ENCODE measurements at regions not wholly inside any gene's neighbourhood (a gene's known extent, or its start where the extent isn't known, plus 50 kb on each side); places are given as distances from the start of the nearest gene placed in this dataset.
A peak's percentile ranks its signal among the peaks of the same experiment; 100 is the strongest.

GRCh38 chr13:106657104-106657503, 89.2 kb upstream of the ARGLU1 start:
- H3K9me2 ChIP-seq: no peaks in the 10 kb centered on the region
- H3K4me1 ChIP-seq (ENCODE audit: control insufficient read depth in 1 of 2, insufficient read depth in 2 of 2, low read depth in 1 of 2, low read length in 1 of 2): peaks cover 0 to 3% of the 10 kb centered on the region in 2 experiments; a peak in 2 of 4 replicates
- DNase-seq: peak; percentile 16
- H3K9ac ChIP-seq: no peak overlapping the region
- ChIA-PET POLR2A (no interaction called here), CTCF (no interaction called here)
- H3K27me3 ChIP-seq (ENCODE audit: insufficient read depth): no peaks in the 10 kb centered on the region
- no peak overlapping the region for H3K4me2 ChIP-seq
- no peaks in the 10 kb centered on the region for H4K20me1 ChIP-seq (ENCODE audit: insufficient read depth)
- H3K27ac ChIP-seq (ENCODE audit: low read depth in 2 of 2, low read length in 1 of 2): no peak overlapping the region
- WGBS (ENCODE audit: low lambda C conversion rate): 3% methylated on average over 3 of the region's 3 CpGs
- no peaks in the 10 kb centered on the region for H3K9me3 ChIP-seq
- no peaks in the 10 kb centered on the region for H3K36me3 ChIP-seq (replicated peaks in 1 of 2; ENCODE audit: control insufficient read depth in 1 of 2, insufficient read depth in 2 of 2, low read length in 1 of 2)
- H3K79me2 ChIP-seq (ENCODE audit: insufficient read depth): no peaks in the 10 kb centered on the region
- H3K4me3 ChIP-seq (ENCODE audit: low read depth in 2 of 2, low read length in 1 of 2): no peak overlapping the region
- TF ChIP-seq RXRA (IDR thresholded peaks at IDR 0.05; ENCODE audit: borderline replicate concordance, low read depth) (no peak), MEF2A (IDR thresholded peaks at IDR 0.05; ENCODE audit: borderline replicate concordance, low read depth) (no peak), RAD21 (IDR thresholded peaks at IDR 0.05; ENCODE audit: low read length) (no peak), YY1 (IDR thresholded peaks at IDR 0.05; ENCODE audit: low read depth) (no peak), TCF12 (IDR thresholded peaks at IDR 0.05) (no peak), RCOR1 (IDR thresholded peaks at IDR 0.05; ENCODE audit: low read length) (peak; percentile 62; the same call in 1 of the 2 replicates), ZBTB33 (IDR thresholded peaks at IDR 0.05; ENCODE audit: borderline replicate concordance, low read depth) (no peak), POLR2AphosphoS5 (IDR thresholded peaks at IDR 0.05; ENCODE audit: low read depth, low read length) (no peak), MAX (IDR thresholded peaks at IDR 0.05; ENCODE audit: low read depth) (no peak), NFIC (IDR thresholded peaks at IDR 0.05; ENCODE audit: borderline replicate concordance) (no peak), GATA2 (CRISPR knock-in tag; IDR thresholded peaks at IDR 0.05) (peak; percentile 59; the same call in 1 of the 2 replicates), USF2 (IDR thresholded peaks at IDR 0.05; ENCODE audit: borderline replicate concordance, low read depth, low read length) (no peak), SMC3 (IDR thresholded peaks at IDR 0.05; ENCODE audit: low read depth, low read length) (no peak), GABPA (IDR thresholded peaks at IDR 0.05; ENCODE audit: low read depth) (no peak), EP300 (IDR thresholded peaks at IDR 0.05; ENCODE audit: borderline replicate concordance in 1 of 2, low read depth in 1 of 2, low read length in 1 of 2) (peak in 1 of 2 experiments; percentile 17; a peak in 1 of 4 replicates), TEAD4 (IDR thresholded peaks at IDR 0.05; ENCODE audit: borderline replicate concordance, insufficient read depth) (no peak)
- H3F3A ChIP-seq (replicated peaks; ENCODE audit: insufficient read depth): no peaks in the 10 kb centered on the region
- no peak overlapping the region for H2AFZ ChIP-seq (ENCODE audit: low read depth)

GRCh38 chr13:106656186-106656585, 88.2 kb upstream of the ARGLU1 start:
- DNase-seq: no peak
- CTCF ChIA-PET: interaction anchor here (0.6 kb wide), 1 partner anchor 21 kb away, joined by 3 read pairs; no protein-coding TSS in a partner anchor
- Histone ChIP-seq H3K4me3 (ENCODE audit: low read depth in 2 of 2, low read length in 1 of 2) (no peak overlapping the region), H3K27ac (ENCODE audit: low read depth in 2 of 2, low read length in 1 of 2) (no peak overlapping the region), H3K4me1 (ENCODE audit: control insufficient read depth in 1 of 2, insufficient read depth in 2 of 2, low read depth in 1 of 2, low read length in 1 of 2) (peaks cover 0 to 3% of the 10 kb centered on the region in 2 experiments; a peak in 2 of 4 replicates), H3K4me2 (no peak overlapping the region), H3K9me2 (no peaks in the 10 kb centered on the region), H2AFZ (ENCODE audit: low read depth) (no peak overlapping the region), H3K9me3 (no peaks in the 10 kb centered on the region), H3F3A (replicated peaks; ENCODE audit: insufficient read depth) (no peaks in the 10 kb centered on the region), H3K9ac (no peak overlapping the region), H3K79me2 (ENCODE audit: insufficient read depth) (no peaks in the 10 kb centered on the region), H3K36me3 (replicated peaks in 1 of 2; ENCODE audit: control insufficient read depth in 1 of 2, insufficient read depth in 2 of 2, low read length in 1 of 2) (no peaks in the 10 kb centered on the region), H3K27me3 (ENCODE audit: insufficient read depth) (no peaks in the 10 kb centered on the region), H4K20me1 (ENCODE audit: insufficient read depth) (no peaks in the 10 kb centered on the region)
- POLR2A ChIA-PET: no interaction called here
- no peak for TF ChIP-seq NRF1 (IDR thresholded peaks at IDR 0.05; ENCODE audit: low read depth, low read length)
- TF ChIP-seq MXI1 (IDR thresholded peaks at IDR 0.05; ENCODE audit: low read depth, low read length): no peak
- no peak for TF ChIP-seq SMC3 (IDR thresholded peaks at IDR 0.05; ENCODE audit: low read depth, low read length)
- TF ChIP-seq USF1 (IDR thresholded peaks at IDR 0.05; ENCODE audit: borderline replicate concordance, low read depth): no peak
- TF ChIP-seq USF2 (IDR thresholded peaks at IDR 0.05; ENCODE audit: borderline replicate concordance, low read depth, low read length): no peak
- no peak for TF ChIP-seq EP300 (IDR thresholded peaks at IDR 0.05; ENCODE audit: borderline replicate concordance in 1 of 2, low read depth in 1 of 2, low read length in 1 of 2)
- 9% methylated on average over 1 of the region's 1 CpG for WGBS (ENCODE audit: low lambda C conversion rate)
